Hindlimb muscle (tissue), 1 donor: ENCODE measurements at regions not wholly inside any gene's neighbourhood (a gene's known extent, or its start where the extent isn't known, plus 50 kb on each side); places are given as distances from the start of the nearest gene placed in this dataset.
A peak's percentile ranks its signal among the peaks of the same experiment; 100 is the strongest.

Experiments
- DNase-seq: peaks from one replicate; pipeline ENCODE4 v3.0.0-alpha.2; 2013

GRCh38 chr3:147939839-147940238 is 530.7 kb downstream of the ZIC1 start:
- peak; percentile 52 for DNase-seq

GRCh38 chr3:147940405-147941193 is 531.4 kb downstream of the ZIC1 start:
- no peak for DNase-seq

GRCh38 chr3:147941969-147942368 is 532.8 kb downstream of the ZIC1 start:
- no peak for DNase-seq

GRCh38 chr3:147943265-147943945 is 534.2 kb downstream of the ZIC1 start:
- no peak for DNase-seq

- peak; percentile 75 for DNase-seq
Measured at GRCh38 chr3:147945968-147946519, 536.9 kb downstream of the ZIC1 start.

- DNase-seq, result no peak
Measured at GRCh38 chr3:147956615-147957014, 547.5 kb downstream of the ZIC1 start.

GRCh38 chr3:147958754-147959153 is 549.6 kb downstream of the ZIC1 start:
- no peak for DNase-seq

- DNase-seq, result no peak
Measured at GRCh38 chr3:147960786-147961185, 551.6 kb downstream of the ZIC1 start.

GRCh38 chr3:147962408-147963164 is 553.4 kb downstream of the ZIC1 start:
- DNase-seq, result no peak

GRCh38 chr3:147963711-147964110 is 554.5 kb downstream of the ZIC1 start:
- no peak for DNase-seq

- DNase-seq, result no peak
Measured at GRCh38 chr3:147975165-147975564, 566.0 kb downstream of the ZIC1 start.

- DNase-seq, result no peak
Measured at GRCh38 chr3:147977001-147977400, 567.8 kb downstream of the ZIC1 start.

GRCh38 chr3:147987549-147987948 is 578.4 kb downstream of the ZIC1 start:
- DNase-seq, result no peak

GRCh38 chr3:147989344-147989743 is 580.2 kb downstream of the ZIC1 start:
- no peak for DNase-seq

- DNase-seq, result no peak
Measured at GRCh38 chr3:148002705-148003205, 593.6 kb downstream of the ZIC1 start.

GRCh38 chr3:148004331-148004730 is 595.2 kb downstream of the ZIC1 start:
- no peak for DNase-seq

GRCh38 chr3:148005456-148005855 is 596.3 kb downstream of the ZIC1 start:
- no peak for DNase-seq

- DNase-seq, result no peak
Measured at GRCh38 chr3:148006508-148006907, 597.3 kb downstream of the ZIC1 start.

GRCh38 chr3:148008591-148008990 is 599.4 kb downstream of the ZIC1 start:
- no peak for DNase-seq

GRCh38 chr3:148020861-148021260 is 611.7 kb downstream of the ZIC1 start:
- no peak for DNase-seq

- no peak for DNase-seq
Measured at GRCh38 chr3:148021381-148021780, 612.2 kb downstream of the ZIC1 start.

GRCh38 chr3:148023994-148024393 is 614.8 kb downstream of the ZIC1 start:
- no peak for DNase-seq
